HUDEP-2 (cell line): ENCODE measurements at regions not wholly inside any gene's neighbourhood (a gene's known extent, or its start where the extent isn't known, plus 50 kb on each side); places are given as distances from the start of the nearest gene placed in this dataset.
"Not testable (repeated sequence)": the region's sequence is repeated elsewhere in the genome, so short reads cannot be mapped to it uniquely, and the experiment has no call there.

Source experiments
- DNase-seq, 76 experiments: peaks; one replicate each; lab custom pipeline; 2025; ENCODE audit not compliant: unreplicated experiment in 76 of 76; lab: John Stamatoyannopoulos, UW

- no peak for DNase-seq
These were observed 88.1 kb downstream of the POSTN start for GRCh38 chr13:37510441-37510840.

- no peak for DNase-seq
These were observed 93.0 kb downstream of the POSTN start for GRCh38 chr13:37505531-37505930.

- DNase-seq = no peak
These were observed 94.3 kb downstream of the POSTN start for GRCh38 chr13:37504251-37504650.

- no peak for DNase-seq
These were observed 95.3 kb downstream of the POSTN start for GRCh38 chr13:37503287-37503686.

- DNase-seq = not testable (repeated sequence)
These were observed 96.1 kb downstream of the POSTN start for GRCh38 chr13:37502303-37502993.

- DNase-seq = no peak
These were observed 97.4 kb downstream of the POSTN start for GRCh38 chr13:37501187-37501586.

- no peak for DNase-seq
These were observed 103.5 kb downstream of the POSTN start for GRCh38 chr13:37495046-37495445.

GRCh38 chr13:37493775-37494174 lies 104.8 kb downstream of the POSTN start:
- DNase-seq = no peak

- DNase-seq = no peak
These were observed 105.6 kb downstream of the POSTN start for GRCh38 chr13:37492741-37493514.

GRCh38 chr13:37492075-37492474 lies 106.5 kb downstream of the POSTN start:
- DNase-seq = no peak

- DNase-seq = no peak
These were observed 106.9 kb downstream of the POSTN start for GRCh38 chr13:37491661-37492060.

- DNase-seq = no peak
These were observed 108.3 kb downstream of the POSTN start for GRCh38 chr13:37490176-37490779.

- no peak for DNase-seq
These were observed 109.8 kb downstream of the POSTN start for GRCh38 chr13:37488726-37489125.

- DNase-seq = no peak
These were observed 112.3 kb downstream of the POSTN start for GRCh38 chr13:37486171-37486681.

GRCh38 chr13:37485756-37486155 lies 112.8 kb downstream of the POSTN start:
- no peak for DNase-seq

- no peak for DNase-seq
These were observed 114.5 kb downstream of the POSTN start for GRCh38 chr13:37484056-37484455.

- DNase-seq = no peak
These were observed 116.2 kb downstream of the POSTN start for GRCh38 chr13:37482331-37482730.

- DNase-seq = no peak
These were observed 116.7 kb downstream of the POSTN start for GRCh38 chr13:37481885-37482227.

GRCh38 chr13:37481011-37481884 lies 117.3 kb downstream of the POSTN start:
- DNase-seq = no peak

GRCh38 chr13:37479916-37480315 lies 118.7 kb downstream of the POSTN start:
- DNase-seq = no peak

GRCh38 chr13:37476874-37477273 lies 121.7 kb downstream of the POSTN start:
- no peak for DNase-seq
